Liver (tissue), 8 donors: ENCODE measurements at regions not wholly inside any gene's neighbourhood (a gene's known extent, or its start where the extent isn't known, plus 50 kb on each side); places are given as distances from the start of the nearest gene placed in this dataset.
"Not testable (repeated sequence)": the region's sequence is repeated elsewhere in the genome, so short reads cannot be mapped to it uniquely, and the experiment has no call there.

Source experiments
- DNase-seq: peaks from one replicate; pipeline ENCODE4 v3.0.0-alpha.2; 2017; ENCODE audit warnings: low spot score
- H3K27ac ChIP-seq, 2 donors: one replicate each; pipeline ENCODE4 v1.7.0; 2013; ENCODE audit warnings: inconsistent platforms in 2 of 2, low read length in 2 of 2, control low read depth in 1 of 2, low read depth in 1 of 2, mild to moderate bottlenecking in 1 of 2
- H3K27me3 ChIP-seq, 4 donors: one replicate each; pipeline versions ENCODE4 v1.6.1 to v1.7.0; 2013; ENCODE audit warnings: low read length in 3 of 4, inconsistent platforms in 1 of 4, mild to moderate bottlenecking in 1 of 4, moderate library complexity in 1 of 4; ENCODE audit not compliant: control insufficient read depth in 4 of 4, insufficient read depth in 4 of 4
- H3K36me3 ChIP-seq, 4 donors: one replicate each; pipeline versions ENCODE4 v1.6.1 to v1.7.0; 2013; ENCODE audit warnings: low read length in 3 of 4, mild to moderate bottlenecking in 3 of 4, low read depth in 1 of 4, moderate library complexity in 1 of 4; ENCODE audit not compliant: control insufficient read depth in 4 of 4, insufficient read depth in 3 of 4
- H3K4me1 ChIP-seq, 4 donors: one replicate each; pipeline versions ENCODE4 v1.6.1 to v1.7.0; 2013; ENCODE audit warnings: low read length in 3 of 4, mild to moderate bottlenecking in 3 of 4, moderate library complexity in 1 of 4; ENCODE audit not compliant: control insufficient read depth in 4 of 4, insufficient read depth in 4 of 4
- H3K4me3 ChIP-seq, 3 donors: one replicate each; pipeline versions ENCODE4 v1.6.1 to v1.7.0; 2013; ENCODE audit warnings: low read length in 3 of 3, control low read depth in 1 of 3, low read depth in 1 of 3, mild to moderate bottlenecking in 1 of 3
- H3K9ac ChIP-seq, 2 donors: one replicate each; pipeline ENCODE4 v1.7.0; 2013; ENCODE audit warnings: low read length in 2 of 2, mild to moderate bottlenecking in 2 of 2, moderate library complexity in 2 of 2, control low read depth in 1 of 2, low read depth in 1 of 2
- H3K9me3 ChIP-seq, 4 donors: one replicate each; pipeline versions ENCODE4 v1.6.1 to v1.7.0; 2013; ENCODE audit warnings: low read length in 3 of 4; ENCODE audit not compliant: control insufficient read depth in 4 of 4
- ATF3 ChIP-seq: IDR thresholded peaks from 2 replicates; pipeline ENCODE4 v1.6.1; 2016; ENCODE audit warnings: antibody characterized with exemption
- CTCF ChIP-seq: fragments of 150-350 bp; IDR thresholded peaks from 2 replicates; pipeline ENCODE4 v1.5.1; 2017; ENCODE audit warnings: improper control_type of control experiment, low read depth, low read length; ENCODE audit not compliant: missing input control
- EGR1 ChIP-seq, 2 donors: IDR thresholded peaks; 2 replicates each; pipeline ENCODE4 v1.6.1; 2016 to 2018; ENCODE audit warnings: antibody characterized with exemption in 2 of 2, low read depth in 2 of 2
- GABPA ChIP-seq, 2 donors: IDR thresholded peaks in 1 of 2; conservative IDR thresholded peaks in 1 of 2; 2 replicates each; pipeline ENCODE4 v1.6.1; 2016; ENCODE audit warnings: antibody characterized with exemption in 2 of 2, mild to moderate bottlenecking in 1 of 2, moderate library complexity in 1 of 2
- HNF4A ChIP-seq, 2 donors: conservative IDR thresholded peaks; 2 replicates each; pipeline ENCODE4 v1.6.1; 2016; ENCODE audit warnings: antibody characterized with exemption in 2 of 2, mild to moderate bottlenecking in 2 of 2
- HNF4G ChIP-seq: IDR thresholded peaks from 2 replicates; pipeline ENCODE4 v1.6.1; 2016; ENCODE audit warnings: antibody characterized with exemption
- JUND ChIP-seq, 2 donors: IDR thresholded peaks; 2 replicates each; pipeline ENCODE4 v1.6.1; 2016; ENCODE audit warnings: antibody characterized with exemption in 2 of 2
- MAX ChIP-seq: IDR thresholded peaks from 2 replicates; pipeline ENCODE4 v1.6.1; 2016; ENCODE audit warnings: antibody characterized with exemption
- NR2F2 ChIP-seq: IDR thresholded peaks from 2 replicates; pipeline ENCODE4 v1.6.1; 2016; ENCODE audit warnings: antibody characterized with exemption
- RAD21 ChIP-seq, 2 donors: IDR thresholded peaks; 2 replicates each; pipeline ENCODE4 v1.6.1; 2016; ENCODE audit warnings: antibody characterized with exemption in 2 of 2, mild to moderate bottlenecking in 2 of 2
- REST ChIP-seq: IDR thresholded peaks from 2 replicates; pipeline ENCODE4 v1.6.1; 2016; ENCODE audit warnings: antibody characterized with exemption, mild to moderate bottlenecking
- RXRA ChIP-seq, 2 donors: IDR thresholded peaks; 2 replicates each; pipeline ENCODE4 v1.6.1; 2017 to 2018; ENCODE audit warnings: antibody characterized with exemption in 2 of 2, mild to moderate bottlenecking in 1 of 2
- SP1 ChIP-seq: IDR thresholded peaks from 2 replicates; pipeline ENCODE4 v1.6.1; 2018; ENCODE audit warnings: antibody characterized with exemption, mild to moderate bottlenecking
- TAF1 ChIP-seq: conservative IDR thresholded peaks from 2 replicates; pipeline ENCODE4 v1.6.1; 2016; ENCODE audit warnings: antibody characterized with exemption, mild to moderate bottlenecking
- YY1 ChIP-seq: IDR thresholded peaks from 2 replicates; pipeline ENCODE4 v1.6.1; 2016; ENCODE audit warnings: antibody characterized with exemption, mild to moderate bottlenecking
- ZBTB33 ChIP-seq: IDR thresholded peaks from 2 replicates; pipeline ENCODE4 v1.6.1; 2016; ENCODE audit warnings: antibody characterized with exemption
- WGBS: extraction: QIAGEN DNeasy Blood & Tissue Kit; methylation state at CpG from one replicate; pipeline ENCODE4 v1.1.7; 2013; 5-methylcytosine and 5-hydroxymethylcytosine counted together
- donor health status: healthy.
- donor health status: healthy.
- donor health status: healthy.
- donor health status: healthy.
- donor health status: healthy.

GRCh38 chr3:157582637-157582973, 79.4 kb upstream of the VEPH1 start:
- Histone ChIP-seq H3K36me3 (no peaks in the 10 kb centered on the region), H3K9me3 (no peaks in the 10 kb centered on the region), H3K27me3 (no peaks in the 10 kb centered on the region), H3K4me3 (no peak overlapping the region), H3K4me1 (no peaks in the 10 kb centered on the region), H3K27ac (no peak overlapping the region), H3K9ac (no peak overlapping the region)
- TF ChIP-seq MAX (no peak), JUND (IDR thresholded peaks at IDR 0.05) (no peak), HNF4G (no peak), GABPA (IDR thresholded peaks at IDR 0.05 in 1 of 2, conservative IDR thresholded peaks at IDR 0.05 in 1 of 2) (no peak), YY1 (no peak), CTCF (no peak), ATF3 (no peak)
- DNase-seq, result no peak
- WGBS, result 90% methylated on average over 3 of the region's 3 CpGs

- H3K36me3 ChIP-seq, H3K4me3 ChIP-seq, H3K4me1 ChIP-seq, DNase-seq, H3K9ac ChIP-seq, H3K27ac ChIP-seq, H3K27me3 ChIP-seq, H3K9me3 ChIP-seq: not testable (repeated sequence)
- 76% methylated on average over 13 of the region's 13 CpGs for WGBS
- TF ChIP-seq RAD21 (IDR thresholded peaks at IDR 0.05), result peak in 1 of 2 donors; percentile 23
Observed at GRCh38 chr3:157581956-157582636, 78.9 kb upstream of the VEPH1 start.

GRCh38 chr3:157581371-157581770, 78.2 kb upstream of the VEPH1 start:
- Histone ChIP-seq H3K36me3 (no peaks in the 10 kb centered on the region), H3K27me3 (no peaks in the 10 kb centered on the region), H3K4me3 (no peak overlapping the region), H3K27ac (no peak overlapping the region), H3K4me1 (no peaks in the 10 kb centered on the region), H3K9ac (no peak overlapping the region), H3K9me3 (no peaks in the 10 kb centered on the region)
- 73% methylated on average over 5 of the region's 5 CpGs for WGBS
- no peak for DNase-seq
- no peak for TF ChIP-seq MAX
- no peak for TF ChIP-seq NR2F2
- TF ChIP-seq EGR1 (IDR thresholded peaks at IDR 0.05; ENCODE audit: low read depth in 2 of 2), result no peak
- no peak for TF ChIP-seq ATF3
- TF ChIP-seq REST, result no peak
- TF ChIP-seq SP1, result no peak
- TF ChIP-seq RXRA (IDR thresholded peaks at IDR 0.05), result no peak
- TF ChIP-seq RAD21 (IDR thresholded peaks at IDR 0.05), result no peak
- no peak for TF ChIP-seq TAF1
- no peak for TF ChIP-seq HNF4G
- no peak for TF ChIP-seq YY1
- TF ChIP-seq CTCF, result no peak
- no peak for TF ChIP-seq ZBTB33
- TF ChIP-seq HNF4A (conservative IDR thresholded peaks at IDR 0.05), result no peak
- TF ChIP-seq GABPA (IDR thresholded peaks at IDR 0.05 in 1 of 2, conservative IDR thresholded peaks at IDR 0.05 in 1 of 2), result no peak
